ENCODE measurements at regions not wholly inside any gene's neighbourhood (a gene's known extent, or its start where the extent isn't known, plus 50 kb on each side); places are given as distances from the start of the nearest gene placed in this dataset.

GRCh38 chr1:22387919-22388580 is 63.6 kb upstream of the ZBTB40 start:
- DNase-seq (ENCODE audit: low read depth in 2 of 2) = peak; percentile 5 to 25
- H3K4me3 ChIP-seq (replicated peaks in 1 of 2; ENCODE audit: low read depth in 2 of 2, low read length in 2 of 2) = no peak overlapping the region
- TF ChIP-seq CTCF (IDR thresholded peaks at IDR 0.05; ENCODE audit: low read depth, low read length) = no peak

GRCh38 chr1:22388671-22389450 is 62.8 kb upstream of the ZBTB40 start:
- no peak for TF ChIP-seq CTCF (IDR thresholded peaks at IDR 0.05; ENCODE audit: low read depth, low read length)
- no peak overlapping the region for H3K4me3 ChIP-seq (replicated peaks in 1 of 2; ENCODE audit: low read depth in 2 of 2, low read length in 2 of 2)
- peak; percentile 29 to 72 for DNase-seq (ENCODE audit: low read depth in 2 of 2)

- no peak for DNase-seq (ENCODE audit: low read depth in 2 of 2)
- no peak for TF ChIP-seq CTCF (IDR thresholded peaks at IDR 0.05; ENCODE audit: low read depth, low read length)
- no peak overlapping the region for H3K4me3 ChIP-seq (replicated peaks in 1 of 2; ENCODE audit: low read depth in 2 of 2, low read length in 2 of 2)
Observed at GRCh38 chr1:22393587-22393986, 58.1 kb upstream of the ZBTB40 start.

- peak in 1 of 2 donors; percentile 15 for DNase-seq (ENCODE audit: low read depth in 2 of 2)
- no peak for TF ChIP-seq CTCF (IDR thresholded peaks at IDR 0.05; ENCODE audit: low read depth, low read length)
Observed at GRCh38 chr1:22398656-22399420, 52.8 kb upstream of the ZBTB40 start.

GRCh38 chr1:22399421-22400091 is 52.1 kb upstream of the ZBTB40 start:
- no peak overlapping the region for H3K4me3 ChIP-seq (replicated peaks in 1 of 2; ENCODE audit: low read depth in 2 of 2, low read length in 2 of 2)
- TF ChIP-seq CTCF (IDR thresholded peaks at IDR 0.05; ENCODE audit: low read depth, low read length) = no peak
- DNase-seq (ENCODE audit: low read depth in 2 of 2) = no peak

More at GRCh38 chr1:22398656-22399420, 52.8 kb upstream of the ZBTB40 start:
- no peak overlapping the region for H3K4me3 ChIP-seq (replicated peaks in 1 of 2; ENCODE audit: low read depth in 2 of 2, low read length in 2 of 2)

Data from cardiac fibroblast (primary cell).